ENCODE measurements at regions not wholly inside any gene's neighbourhood (a gene's known extent, or its start where the extent isn't known, plus 50 kb on each side); places are given as distances from the start of the nearest gene placed in this dataset.

- TF ChIP-seq TOE1 (IDR thresholded peaks at IDR 0.05; ENCODE audit: borderline replicate concordance): no peak
- no peak for TF ChIP-seq TOE1 (CRISPR knock-in tag; IDR thresholded peaks at IDR 0.05; ENCODE audit: borderline replicate concordance, low read depth)
- TF ChIP-seq RAD51 (IDR thresholded peaks at IDR 0.05; ENCODE audit: borderline replicate concordance, low read depth): no peak
- no peak for TF ChIP-seq ATF2 (CRISPR knock-in tag; IDR thresholded peaks at IDR 0.05)
- TF ChIP-seq ZNF23 (CRISPR knock-in tag; IDR thresholded peaks at IDR 0.05): no peak
- no peak for TF ChIP-seq KLF6 (CRISPR knock-in tag; IDR thresholded peaks at IDR 0.05; ENCODE audit: borderline replicate concordance)
- TF ChIP-seq NFATC3 (IDR thresholded peaks at IDR 0.05): no peak
- TF ChIP-seq ZZZ3 (IDR thresholded peaks at IDR 0.05): no peak
- TF ChIP-seq ZC3H8 (IDR thresholded peaks at IDR 0.05): no peak
- TF ChIP-seq MAFG (tag; conservative IDR thresholded peaks at IDR 0.05): no peak
- TF ChIP-seq POLR2AphosphoS5 (IDR thresholded peaks at IDR 0.05; ENCODE audit: control insufficient read depth, insufficient read depth, low read depth, low read length): peak; percentile 96
- TF ChIP-seq ZNF143 (CRISPR knock-in tag; IDR thresholded peaks at IDR 0.05): peak; percentile 47
- TF ChIP-seq CREM (IDR thresholded peaks at IDR 0.05; ENCODE audit: low read depth): peak; percentile 77
- peak; percentile 58 for TF ChIP-seq TAF1 (IDR thresholded peaks at IDR 0.05; ENCODE audit: control insufficient read depth, extremely low read depth, insufficient read depth, low read length, severe bottlenecking)
- TF ChIP-seq SMARCB1 (IDR thresholded peaks at IDR 0.05; ENCODE audit: insufficient read length, low read depth): no peak
- TF ChIP-seq RBM25 (IDR thresholded peaks at IDR 0.05; ENCODE audit: low read depth, low read length, severe bottlenecking): no peak
- TF ChIP-seq STAT5A (IDR thresholded peaks at IDR 0.05; ENCODE audit: borderline replicate concordance, low read length): peak; percentile 85
- no peak for TF ChIP-seq HNRNPUL1 (IDR thresholded peaks at IDR 0.05; ENCODE audit: low read length)
- 0 out of 2 replicates have a peak, but pooled peaks have one; percentile 33 for TF ChIP-seq MAX (CRISPR knock-in tag; IDR thresholded peaks at IDR 0.05)
- peak in 1 of 2 experiments; percentile 75; a peak in 2 of 4 replicates for TF ChIP-seq ZNF639 (CRISPR knock-in tag; conservative IDR thresholded peaks at IDR 0.05 in 1 of 2, IDR thresholded peaks at IDR 0.05 in 1 of 2)
- no peak for TF ChIP-seq DNMT1 (IDR thresholded peaks at IDR 0.05)
- no peak for TF ChIP-seq ZBTB5 (IDR thresholded peaks at IDR 0.05)
- no peak for TF ChIP-seq XRCC5 (IDR thresholded peaks at IDR 0.05; ENCODE audit: low read depth, low read length)
Measured at GRCh38 chr9:14395317-14396082, 81.6 kb upstream of the NFIB start (continued).

Measured in K562 (cell line).